Adrenal gland (tissue), 9 donors: ENCODE measurements at regions not wholly inside any gene's neighbourhood (a gene's known extent, or its start where the extent isn't known, plus 50 kb on each side); places are given as distances from the start of the nearest gene placed in this dataset.

Source experiments
- DNase-seq, 7 donors: peaks; one replicate each; pipeline ENCODE4 v3.0.0-alpha.2; 2019 to 2020
- H3K27ac ChIP-seq, 5 donors: fragments of 200-600 bp; sonication (generic) in 4 of 5; 1 replicate in 3 of 5; 2 replicates in 2 of 5; pipeline versions ENCODE4 v1.5.1 to v1.8.0; 2016 to 2020; ENCODE audit warnings: mild to moderate bottlenecking in 1 of 5
- H3K27me3 ChIP-seq: fragments of 200-600 bp; 2 replicates; pipeline ENCODE4 v1.8.0; 2021
- H3K36me3 ChIP-seq, 2 donors: fragments of 200-600 bp; replicated peaks in 1 of 2; 1 replicate in 1 of 2; 2 replicates in 1 of 2; pipeline versions ENCODE4 v1.5.1 to v1.8.0; 2018 to 2022
- H3K4me1 ChIP-seq, 2 donors: fragments of 200-600 bp; replicated peaks in 1 of 2; 1 replicate in 1 of 2; 2 replicates in 1 of 2; pipeline versions ENCODE4 v1.5.1 to v1.8.0; 2018 to 2021
- H3K4me3 ChIP-seq, 4 donors: fragments of 200-600 bp; sonication (generic) in 3 of 4; one replicate each; pipeline ENCODE4 v1.5.1; 2016 to 2018
- H3K9me3 ChIP-seq, 3 donors: fragments of 200-600 bp; sonication (generic) in 1 of 3; replicated peaks in 1 of 3; 1 replicate in 2 of 3; 2 replicates in 1 of 3; pipeline versions ENCODE4 v1.5.1 to v1.8.0; 2016 to 2021
- POLR2A ChIP-seq, 2 donors: fragments of 450-650 bp; IDR thresholded peaks; one replicate each; pipeline ENCODE4 v1.6.1; 2017; ENCODE audit warnings: antibody characterized with exemption in 2 of 2, mild to moderate bottlenecking in 2 of 2, moderate library complexity in 1 of 2
- WGBS, 4 donors: extraction: QIAGEN DNeasy Blood & Tissue Kit in 2 of 4; methylation state at CpG; one replicate each; pipeline versions ENCODE4 v1.1.5 to v1.1.7; 2013 to 2017; 5-methylcytosine and 5-hydroxymethylcytosine counted together
- intact Hi-C, 2 donors: fragments of 100-400 bp; cut with DNase I; formaldehyde crosslinking; loops; one replicate each; pipeline versions ENCODE4 v1.14.1 to v1.15.0; 2022 to 2023
- TF ChIP-seq, protein P1 (sequence below), 6 experiments: fragments of 450-650 bp in 4 of 6; fragments of 200-600 bp in 2 of 6; sonication (generic) in 1 of 6; IDR thresholded peaks; 1 replicate in 5 of 6; 2 replicates in 1 of 6; pipeline versions ENCODE4 v1.5.1 to v1.8.0; 2016 to 2021; ENCODE audit warnings: antibody characterized with exemption in 6 of 6, mild to moderate bottlenecking in 2 of 6, moderate library complexity in 1 of 6
- donor health status: healthy with polysubstance abuse.
- donor health status: Bipolar disorder and iron deficiency.
- donor health status: DM: yes; HTN: yes; CAD: no.
- donor health status: DM: no; HTN: no; CAD: no.
- donor health status: DM: no; HTN: no; CAD: no.

DNA sequence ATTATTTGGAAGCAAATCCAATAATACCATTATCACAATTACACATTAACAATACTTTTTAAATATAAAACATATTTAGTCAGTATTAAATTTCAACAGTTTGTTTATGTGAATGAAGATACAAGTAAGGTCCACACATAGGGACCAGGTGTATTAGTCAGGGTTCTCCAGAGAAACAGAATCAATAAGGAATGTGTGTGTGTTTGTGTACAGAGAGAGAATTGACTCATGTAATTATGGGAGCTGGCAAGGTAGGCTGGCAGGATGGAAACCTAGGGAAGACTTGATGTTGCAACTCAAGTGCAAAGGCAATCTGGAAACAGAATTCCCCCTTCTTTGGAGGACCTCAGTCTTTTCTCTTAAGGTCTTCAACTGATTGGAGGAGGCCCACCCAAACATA lies 123.2 kb upstream of the OTX2 start:
- no peak overlapping the region for H3K27ac ChIP-seq
- no peaks in the 10 kb centered on the region for H3K4me1 ChIP-seq
- no peaks in the 10 kb centered on the region for H3K36me3 ChIP-seq
- intact Hi-C loops, result no loop called here
- H3K27me3 ChIP-seq, result no peaks in the 10 kb centered on the region
- no peak for DNase-seq
- no peaks in the 10 kb centered on the region for H3K9me3 ChIP-seq
- no peak overlapping the region for H3K4me3 ChIP-seq
- TF ChIP-seq, protein P1, sequence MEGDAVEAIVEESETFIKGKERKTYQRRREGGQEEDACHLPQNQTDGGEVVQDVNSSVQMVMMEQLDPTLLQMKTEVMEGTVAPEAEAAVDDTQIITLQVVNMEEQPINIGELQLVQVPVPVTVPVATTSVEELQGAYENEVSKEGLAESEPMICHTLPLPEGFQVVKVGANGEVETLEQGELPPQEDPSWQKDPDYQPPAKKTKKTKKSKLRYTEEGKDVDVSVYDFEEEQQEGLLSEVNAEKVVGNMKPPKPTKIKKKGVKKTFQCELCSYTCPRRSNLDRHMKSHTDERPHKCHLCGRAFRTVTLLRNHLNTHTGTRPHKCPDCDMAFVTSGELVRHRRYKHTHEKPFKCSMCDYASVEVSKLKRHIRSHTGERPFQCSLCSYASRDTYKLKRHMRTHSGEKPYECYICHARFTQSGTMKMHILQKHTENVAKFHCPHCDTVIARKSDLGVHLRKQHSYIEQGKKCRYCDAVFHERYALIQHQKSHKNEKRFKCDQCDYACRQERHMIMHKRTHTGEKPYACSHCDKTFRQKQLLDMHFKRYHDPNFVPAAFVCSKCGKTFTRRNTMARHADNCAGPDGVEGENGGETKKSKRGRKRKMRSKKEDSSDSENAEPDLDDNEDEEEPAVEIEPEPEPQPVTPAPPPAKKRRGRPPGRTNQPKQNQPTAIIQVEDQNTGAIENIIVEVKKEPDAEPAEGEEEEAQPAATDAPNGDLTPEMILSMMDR (IDR thresholded peaks at IDR 0.05), result no peak
- TF ChIP-seq POLR2A (IDR thresholded peaks at IDR 0.05), result no peak

DNA sequence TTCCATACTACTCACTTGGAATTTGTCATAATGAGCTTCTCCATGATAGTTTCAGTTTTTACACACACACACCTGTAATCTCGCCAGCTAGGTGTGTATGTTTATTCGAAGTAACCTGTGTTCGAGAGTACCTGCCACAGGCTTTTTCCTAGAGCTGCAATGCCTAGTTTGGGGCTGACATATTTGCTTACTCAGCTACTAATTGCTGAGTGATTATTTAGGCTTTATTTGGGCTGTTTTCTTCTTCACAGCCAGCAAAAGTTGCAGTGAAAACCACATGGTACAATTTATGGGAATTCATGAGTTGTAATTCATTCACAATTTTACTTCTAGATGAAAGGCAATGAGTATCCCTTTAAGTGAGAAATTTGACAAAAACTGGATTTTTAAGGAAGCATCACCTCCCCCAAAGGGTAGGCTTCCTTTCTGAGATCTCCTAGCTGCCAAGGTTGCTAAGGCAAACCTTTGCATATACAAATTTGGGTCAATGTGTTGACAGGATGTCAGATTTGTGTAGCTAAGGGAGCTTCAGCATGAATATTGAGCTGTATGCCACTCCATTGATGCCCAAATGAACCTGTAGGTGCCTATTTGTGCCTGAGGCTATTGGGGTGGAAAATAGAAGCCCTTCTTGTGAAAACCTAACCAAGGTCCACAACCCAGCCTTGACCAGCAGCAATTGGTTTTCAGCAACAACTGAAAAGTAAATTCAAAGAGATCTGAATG lies 108.7 kb upstream of the OTX2 start:
- Histone ChIP-seq H3K36me3 (no peaks in the 10 kb centered on the region), H3K9me3 (no peaks in the 10 kb centered on the region), H3K27ac (no peak overlapping the region), H3K4me1 (no peaks in the 10 kb centered on the region), H3K27me3 (no peaks in the 10 kb centered on the region), H3K4me3 (no peak overlapping the region)
- intact Hi-C loops, result no loop called here
- WGBS, 4 donors, result 28 to 31% (median 30%) methylated on average over 3 of the region's 3 CpGs
- no peak for DNase-seq
- TF ChIP-seq, protein P1 (IDR thresholded peaks at IDR 0.05), result no peak
- no peak for TF ChIP-seq POLR2A (IDR thresholded peaks at IDR 0.05)

DNA sequence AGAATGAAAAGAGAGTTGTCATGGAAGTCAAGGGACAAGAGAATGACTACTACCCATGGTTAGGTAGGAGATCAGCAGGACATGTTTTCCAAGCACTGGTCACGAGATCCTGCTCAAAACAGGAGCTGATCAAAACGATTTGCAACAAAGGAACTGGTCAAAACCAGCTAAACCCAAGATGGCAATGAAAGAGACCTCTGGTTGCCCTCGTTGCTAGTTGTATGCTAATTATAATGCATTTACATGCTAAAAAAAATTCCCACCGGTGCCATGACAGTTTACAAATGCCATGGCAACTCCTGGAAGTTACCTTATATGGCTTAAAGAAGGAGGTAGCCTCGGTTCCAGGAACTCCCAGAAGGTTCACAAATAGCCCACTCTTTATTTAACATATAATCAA lies 95.0 kb upstream of the OTX2 start:
- H3K36me3 ChIP-seq, result no peaks in the 10 kb centered on the region
- 23 to 34% (median 25%) methylated on average over 5 of the region's 5 CpGs for WGBS, 4 donors
- intact Hi-C loops, result no loop called here
- no peak overlapping the region for H3K4me3 ChIP-seq
- H3K27me3 ChIP-seq, result no peaks in the 10 kb centered on the region
- no peaks in the 10 kb centered on the region for H3K4me1 ChIP-seq
- H3K9me3 ChIP-seq, result no peaks in the 10 kb centered on the region
- H3K27ac ChIP-seq, result no peak overlapping the region
- TF ChIP-seq, protein P1 (IDR thresholded peaks at IDR 0.05), result no peak
- TF ChIP-seq POLR2A (IDR thresholded peaks at IDR 0.05), result no peak
- no peak for DNase-seq

DNA sequence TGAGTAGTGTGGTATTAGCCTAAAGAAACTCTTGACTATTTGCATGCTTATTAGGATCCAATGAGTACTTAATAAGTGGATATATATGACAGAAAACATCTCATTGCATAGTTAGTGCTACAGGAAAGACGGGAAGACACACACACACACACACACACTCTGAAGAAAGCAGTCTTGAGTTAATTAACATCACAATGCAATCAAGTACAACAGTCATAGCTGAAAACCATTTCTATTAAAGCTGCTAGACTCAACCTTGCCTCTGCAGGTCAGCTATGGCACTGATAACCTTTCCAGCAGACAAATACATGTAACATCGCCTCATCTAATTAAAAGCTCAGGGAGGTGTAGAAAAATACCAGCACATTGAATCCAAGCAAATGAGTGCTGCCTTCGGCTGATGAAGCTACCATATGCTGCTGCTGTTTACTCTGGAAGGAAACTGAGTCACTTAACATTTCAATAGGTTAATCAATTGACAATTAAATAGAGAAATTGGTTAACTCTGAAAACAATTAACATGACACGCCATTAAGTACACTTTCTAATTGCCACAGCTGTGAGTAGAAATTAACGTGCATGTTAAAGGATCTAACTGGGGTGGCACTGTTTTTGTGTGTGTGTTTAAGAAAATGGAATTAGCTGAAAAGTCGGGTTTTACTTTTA lies 93.2 kb upstream of the OTX2 start:
- H3K36me3 ChIP-seq, result no peaks in the 10 kb centered on the region
- H3K9me3 ChIP-seq, result no peaks in the 10 kb centered on the region
- H3K27ac ChIP-seq, result no peak overlapping the region
- peaks cover 7% of the 10 kb centered on the region for H3K27me3 ChIP-seq
- DNase-seq, result no peak
- WGBS, 4 donors, result 38 to 47% (median 43%) methylated on average over 6 of the region's 6 CpGs
- no peaks in the 10 kb centered on the region for H3K4me1 ChIP-seq
- TF ChIP-seq, protein P1 (IDR thresholded peaks at IDR 0.05), result no peak
- TF ChIP-seq POLR2A (IDR thresholded peaks at IDR 0.05), result no peak
- intact Hi-C loops, result no loop called here
- no peak overlapping the region for H3K4me3 ChIP-seq
